NCI-H146 treated with DMSO at 0.1 percent for 48 hours (cell line): ENCODE measurements at regions not wholly inside any gene's neighbourhood (a gene's known extent, or its start where the extent isn't known, plus 50 kb on each side); places are given as distances from the start of the nearest gene placed in this dataset.
"Not testable (repeated sequence)": the region's sequence is repeated elsewhere in the genome, so short reads cannot be mapped to it uniquely, and the experiment has no call there.

Experiments
- DNase-seq: peaks from one replicate; lab custom pipeline; 2025; ENCODE audit not compliant: unreplicated experiment; lab: John Stamatoyannopoulos, UW

- no peak for DNase-seq
These were observed 131.1 kb downstream of the PXDC1 start for GRCh38 chr6:3620389-3620788.

DNA sequence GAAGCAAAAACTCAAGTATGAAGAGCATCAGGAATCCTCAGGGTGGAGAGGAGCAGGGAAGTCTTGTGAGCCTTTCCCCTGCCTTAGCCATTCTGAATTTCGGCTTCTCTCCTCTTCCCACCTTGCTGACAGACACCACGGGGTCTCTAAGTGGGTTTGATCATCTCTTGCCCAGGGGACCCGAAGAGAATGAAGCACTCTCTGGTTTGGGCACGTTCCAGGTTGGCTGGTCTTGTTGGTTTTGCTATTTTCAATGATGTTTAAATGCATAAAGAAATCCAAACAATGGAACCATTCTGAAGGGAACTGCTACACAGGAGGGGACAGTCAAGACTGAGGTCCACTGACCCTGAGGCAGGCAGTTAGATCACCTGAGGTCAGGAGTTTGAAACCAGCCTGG lies 131.7 kb downstream of the PXDC1 start:
- no peak for DNase-seq

- DNase-seq: no peak
These were observed 132.3 kb downstream of the PXDC1 start for GRCh38 chr6:3619201-3619600.

DNA sequence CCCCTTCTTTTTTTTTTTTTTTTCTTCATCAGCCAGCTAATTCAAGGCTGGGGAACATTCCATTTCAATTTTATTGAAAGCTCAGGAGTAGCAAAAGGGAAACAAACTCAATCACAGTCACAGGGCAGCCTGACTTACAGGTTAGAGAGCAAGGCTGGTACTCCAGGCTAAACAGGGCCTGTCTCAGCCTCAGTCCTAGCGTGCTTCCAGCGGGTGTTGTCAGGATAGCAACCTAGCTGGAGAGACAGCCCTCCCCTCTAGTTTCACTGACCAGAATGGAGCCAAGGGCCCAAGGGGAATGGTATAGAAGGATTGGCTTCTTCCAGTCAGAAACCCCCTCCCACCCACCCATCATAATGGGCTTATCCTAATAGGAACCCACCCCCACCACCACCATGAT lies 132.9 kb downstream of the PXDC1 start:
- no peak for DNase-seq

- no peak for DNase-seq
These were observed 133.7 kb downstream of the PXDC1 start for GRCh38 chr6:3617681-3618311.

GRCh38 chr6:3617192-3617631 lies 134.3 kb downstream of the PXDC1 start:
- no peak for DNase-seq

GRCh38 chr6:3616565-3617176 lies 134.8 kb downstream of the PXDC1 start:
- no peak for DNase-seq

- no peak for DNase-seq
These were observed 135.8 kb downstream of the PXDC1 start for GRCh38 chr6:3615391-3616380.

DNA sequence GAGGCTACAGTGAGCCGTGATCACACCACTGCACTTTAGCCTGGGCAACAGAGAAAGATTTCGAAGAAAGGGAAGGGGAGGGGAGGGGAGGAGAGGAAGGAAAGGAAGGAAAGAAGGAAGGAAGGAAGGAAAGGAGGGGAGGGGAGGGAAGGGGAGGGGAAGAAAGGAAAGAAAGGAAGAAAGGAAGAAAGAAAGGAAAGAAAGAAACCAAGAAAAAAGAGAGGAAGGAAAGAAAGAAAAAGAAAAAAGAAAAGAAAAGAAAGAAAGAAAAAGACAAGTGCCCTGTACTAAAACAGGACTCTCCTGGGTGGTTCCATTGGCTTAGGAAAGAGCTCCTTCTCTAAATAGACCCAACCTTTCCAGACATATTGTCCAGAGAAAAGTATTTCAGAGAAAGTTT lies 136.6 kb downstream of the PXDC1 start:
- no peak for DNase-seq

- DNase-seq: not testable (repeated sequence)
These were observed 137.9 kb downstream of the PXDC1 start for GRCh38 chr6:3613565-3613964.

- peak; percentile 86 for DNase-seq
These were observed 139.0 kb downstream of the PXDC1 start for GRCh38 chr6:3612341-3613041.

GRCh38 chr6:3610921-3611320 lies 140.6 kb downstream of the PXDC1 start:
- no peak for DNase-seq

- DNase-seq: no peak
These were observed 141.3 kb downstream of the PXDC1 start for GRCh38 chr6:3610206-3610605.

DNA sequence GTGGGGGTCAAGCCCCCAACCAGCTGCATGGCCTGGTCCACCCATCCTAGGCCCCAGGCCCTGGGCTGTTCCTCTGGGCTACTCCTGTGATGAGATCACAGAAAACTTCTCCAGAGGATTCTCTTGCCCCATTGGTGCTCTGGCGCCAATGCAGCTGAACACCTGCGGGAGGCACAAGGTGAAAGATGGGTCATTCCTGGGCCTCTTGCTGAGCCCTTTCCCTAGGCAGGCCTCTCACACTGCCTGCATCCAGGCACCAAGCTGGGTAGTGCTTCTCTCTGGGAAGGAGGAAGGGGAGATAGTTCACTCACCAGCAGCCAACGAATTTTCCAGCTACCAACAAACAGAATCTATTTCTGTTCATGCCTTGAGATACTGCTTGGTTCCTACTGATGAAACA lies 142.1 kb downstream of the PXDC1 start:
- DNase-seq: no peak

GRCh38 chr6:3608159-3608558 lies 143.4 kb downstream of the PXDC1 start:
- peak; percentile 25 for DNase-seq

DNA sequence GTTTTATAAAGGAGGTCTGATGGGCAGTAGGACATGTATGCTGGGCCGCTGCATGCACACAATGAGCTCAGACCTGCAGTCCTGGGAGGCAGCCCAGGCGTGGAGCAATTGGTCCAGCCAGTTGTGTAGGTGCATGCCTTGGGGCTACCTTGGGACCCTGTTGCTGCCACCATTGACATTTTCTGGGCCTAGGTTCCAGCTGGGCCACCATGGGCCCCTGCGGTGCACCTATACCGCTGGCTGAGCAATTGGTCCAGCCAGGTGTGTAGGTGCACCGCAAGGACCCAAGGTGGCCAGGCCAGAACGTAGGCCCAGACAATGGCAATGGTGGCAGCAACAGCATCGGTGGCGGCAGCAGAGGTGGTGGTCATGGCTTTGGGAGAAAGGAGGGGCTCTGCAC lies 143.9 kb downstream of the PXDC1 start:
- DNase-seq: no peak

DNA sequence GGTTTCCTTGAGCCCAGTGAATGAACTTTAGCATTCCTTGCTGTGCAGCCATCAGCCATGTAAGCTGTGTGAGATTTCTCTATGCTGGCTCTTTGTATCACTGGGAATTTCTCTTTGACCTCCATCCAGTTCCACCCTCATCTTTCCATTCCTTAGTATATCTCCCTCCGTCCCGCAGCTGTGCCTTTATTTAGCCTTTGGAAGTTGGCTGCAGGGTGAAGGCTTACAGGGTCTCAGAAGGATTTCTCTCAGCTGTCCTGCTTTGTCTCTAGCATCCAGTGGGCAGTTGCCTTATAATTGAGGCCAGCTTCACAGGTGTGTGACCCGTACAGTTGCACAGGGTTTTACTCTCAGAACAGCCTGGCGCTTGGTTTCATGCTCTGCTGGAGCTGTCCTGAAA lies 144.3 kb downstream of the PXDC1 start:
- no peak for DNase-seq

DNA sequence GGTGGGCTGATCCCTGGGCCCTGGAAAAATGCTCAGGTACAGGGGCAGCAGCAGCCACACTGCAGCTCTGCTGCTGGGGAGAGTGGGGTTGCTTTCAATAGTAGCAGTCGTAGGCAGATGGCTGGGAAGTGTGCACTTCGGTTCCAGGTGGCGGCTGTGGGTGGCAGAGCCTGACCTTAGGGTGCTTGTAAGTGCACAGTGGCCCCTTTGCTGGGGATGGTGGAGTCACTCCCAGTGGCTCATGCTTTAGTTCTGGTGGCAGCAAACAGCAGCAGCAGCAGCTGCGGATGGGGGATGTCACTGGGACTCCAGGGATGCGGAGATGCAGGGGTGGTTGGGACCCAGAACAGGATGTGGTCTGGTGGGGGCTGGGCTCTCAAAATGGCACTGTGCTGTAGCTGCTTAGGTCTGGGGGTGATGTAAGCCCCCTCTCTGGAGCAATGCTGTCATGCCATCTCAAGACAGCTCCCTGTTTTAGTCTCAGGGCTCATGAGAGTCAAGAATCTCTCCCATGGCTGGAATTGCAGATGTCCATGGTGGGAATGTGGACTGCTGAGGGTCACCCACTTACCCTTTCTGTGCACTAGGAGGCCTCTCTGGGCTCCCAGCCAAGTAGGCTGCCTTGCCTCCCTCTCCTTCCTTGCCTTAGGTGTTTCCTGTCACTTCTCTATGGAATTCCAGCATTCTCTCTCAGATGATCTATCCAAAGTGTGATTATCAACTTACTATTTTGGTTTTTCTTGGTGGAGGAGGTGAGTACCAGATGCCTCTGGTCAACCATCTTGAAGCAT lies 146.7 kb upstream of the SLC22A23 start:
- DNase-seq: no peak

GRCh38 chr6:3601570-3601969 lies 144.7 kb upstream of the SLC22A23 start:
- no peak for DNase-seq

- no peak for DNase-seq
These were observed 140.7 kb upstream of the SLC22A23 start for GRCh38 chr6:3597500-3598064.
